Coronary artery (tissue), 2 donors: ENCODE measurements at regions not wholly inside any gene's neighbourhood (a gene's known extent, or its start where the extent isn't known, plus 50 kb on each side); places are given as distances from the start of the nearest gene placed in this dataset.

Experiments used
- DNase-seq: peaks from one replicate; pipeline ENCODE4 v3.0.0-alpha.2; 2017; ENCODE audit warnings: low spot score
- H3K27ac ChIP-seq, 2 donors: fragments of 200-600 bp; sonication (generic); one replicate each; pipeline ENCODE4 v1.5.1; 2016 to 2019
- H3K4me3 ChIP-seq: fragments of 200-600 bp; sonication (generic); 2 replicates; pipeline ENCODE4 v1.5.1; 2016; ENCODE audit warnings: mild to moderate bottlenecking, moderate library complexity
- TF ChIP-seq, protein P1 (sequence below): fragments of 200-600 bp; sonication (generic); IDR thresholded peaks from one replicate; pipeline ENCODE4 v1.5.1; 2019; ENCODE audit warnings: antibody characterized with exemption

DNA sequence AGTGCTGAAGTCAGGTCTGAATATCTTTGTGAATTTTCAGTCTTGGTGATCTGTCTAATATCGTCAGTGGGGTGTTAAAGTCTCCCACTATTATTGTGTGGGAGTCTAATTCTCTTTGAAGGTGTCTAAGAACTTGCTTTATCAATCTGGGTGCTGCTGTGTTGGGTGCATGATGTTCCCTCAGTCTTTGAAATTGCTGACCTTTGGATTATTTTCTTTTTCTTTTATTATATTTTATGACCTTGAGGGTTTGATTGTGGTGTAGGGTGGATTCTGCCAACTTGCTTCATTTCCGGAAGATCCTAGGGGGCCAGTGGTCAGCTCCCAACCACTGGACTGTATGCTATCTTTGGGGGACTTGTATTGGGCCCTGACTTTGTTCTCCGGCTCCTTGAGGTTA lies 415.3 kb downstream of the USP25 start:
- no peak for DNase-seq
- Histone ChIP-seq H3K27ac (no peak overlapping the region), H3K4me3 (no peak overlapping the region)
- TF ChIP-seq, protein P1, sequence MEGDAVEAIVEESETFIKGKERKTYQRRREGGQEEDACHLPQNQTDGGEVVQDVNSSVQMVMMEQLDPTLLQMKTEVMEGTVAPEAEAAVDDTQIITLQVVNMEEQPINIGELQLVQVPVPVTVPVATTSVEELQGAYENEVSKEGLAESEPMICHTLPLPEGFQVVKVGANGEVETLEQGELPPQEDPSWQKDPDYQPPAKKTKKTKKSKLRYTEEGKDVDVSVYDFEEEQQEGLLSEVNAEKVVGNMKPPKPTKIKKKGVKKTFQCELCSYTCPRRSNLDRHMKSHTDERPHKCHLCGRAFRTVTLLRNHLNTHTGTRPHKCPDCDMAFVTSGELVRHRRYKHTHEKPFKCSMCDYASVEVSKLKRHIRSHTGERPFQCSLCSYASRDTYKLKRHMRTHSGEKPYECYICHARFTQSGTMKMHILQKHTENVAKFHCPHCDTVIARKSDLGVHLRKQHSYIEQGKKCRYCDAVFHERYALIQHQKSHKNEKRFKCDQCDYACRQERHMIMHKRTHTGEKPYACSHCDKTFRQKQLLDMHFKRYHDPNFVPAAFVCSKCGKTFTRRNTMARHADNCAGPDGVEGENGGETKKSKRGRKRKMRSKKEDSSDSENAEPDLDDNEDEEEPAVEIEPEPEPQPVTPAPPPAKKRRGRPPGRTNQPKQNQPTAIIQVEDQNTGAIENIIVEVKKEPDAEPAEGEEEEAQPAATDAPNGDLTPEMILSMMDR: no peak

DNA sequence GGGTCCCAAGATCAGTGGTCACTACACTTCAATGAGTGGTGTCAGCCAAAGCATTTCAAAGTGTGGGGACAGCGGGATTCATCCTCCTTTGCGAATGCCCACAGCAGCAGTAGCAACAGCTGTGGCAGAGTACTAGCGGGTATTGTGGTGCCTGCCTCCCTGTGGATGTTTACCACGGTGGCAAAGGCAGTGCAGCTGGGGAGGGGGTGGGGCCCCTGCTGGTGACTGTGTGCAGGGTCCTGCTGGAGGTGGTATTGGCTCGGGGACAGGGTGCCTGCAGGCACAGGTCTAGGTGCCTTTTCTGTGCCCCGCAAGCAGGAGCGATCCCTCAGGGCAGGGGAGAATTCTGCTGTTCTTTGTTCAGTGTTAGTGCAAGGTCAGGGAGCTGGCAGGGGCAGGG lies 415.7 kb downstream of the USP25 start:
- Histone ChIP-seq H3K27ac (no peak overlapping the region), H3K4me3 (no peak overlapping the region)
- TF ChIP-seq, protein P1: no peak
- no peak for DNase-seq

DNA sequence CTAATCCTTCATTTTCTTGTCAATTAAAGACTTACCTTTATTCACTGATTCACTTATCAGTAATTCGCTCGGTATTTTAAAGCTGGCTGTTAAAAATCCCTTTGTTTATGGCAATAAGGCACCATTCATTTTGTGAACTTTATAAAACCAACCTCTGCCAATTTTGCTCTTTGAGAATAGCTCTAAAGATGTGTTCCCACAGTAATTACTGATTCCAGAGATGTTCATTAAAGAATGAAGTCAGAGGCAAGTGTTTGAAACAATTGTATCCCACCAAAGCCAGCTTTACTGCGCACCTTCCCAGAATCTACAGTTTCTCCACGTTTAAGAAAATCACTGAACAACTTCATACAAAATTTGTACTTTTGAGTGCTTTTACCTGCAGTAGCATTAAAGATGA lies 424.5 kb downstream of the USP25 start:
- TF ChIP-seq, protein P1: no peak
- Histone ChIP-seq H3K27ac (no peak overlapping the region), H3K4me3 (no peak overlapping the region)
- no peak for DNase-seq

DNA sequence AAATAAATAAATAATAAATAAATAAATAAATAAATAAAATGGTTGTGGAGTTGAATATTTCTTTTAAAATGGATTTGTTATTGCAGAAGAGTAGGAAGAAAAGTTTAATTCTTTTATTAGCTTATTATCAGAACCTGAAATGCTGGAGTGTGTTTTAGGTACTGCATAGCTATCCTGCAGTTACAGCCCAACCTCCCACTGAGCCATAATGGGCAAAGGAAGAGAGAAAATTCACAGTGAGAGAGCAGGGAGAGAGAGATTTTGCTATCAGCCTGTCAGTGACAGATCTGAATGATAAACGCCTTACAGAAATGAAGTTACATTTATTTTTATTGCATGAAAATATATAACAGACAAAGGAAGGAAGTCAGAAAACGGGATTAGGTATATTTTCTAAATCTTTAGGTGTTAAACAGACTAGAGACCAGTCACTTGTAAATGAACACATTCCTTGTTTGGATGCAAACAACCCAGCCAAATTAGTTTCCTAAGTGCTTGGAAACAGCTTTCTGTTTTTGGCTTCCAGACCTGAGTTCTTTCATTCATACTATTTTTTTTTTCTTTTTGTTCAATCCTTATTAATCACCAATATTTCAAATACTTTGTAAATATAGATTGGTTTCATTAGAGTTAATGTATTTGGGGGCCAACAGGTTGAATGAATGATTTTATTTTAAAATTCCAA lies 425.3 kb downstream of the USP25 start:
- TF ChIP-seq, protein P1: no peak
- no peak overlapping the region for H3K27ac ChIP-seq
- DNase-seq: no peak
- no peak overlapping the region for H3K4me3 ChIP-seq

DNA sequence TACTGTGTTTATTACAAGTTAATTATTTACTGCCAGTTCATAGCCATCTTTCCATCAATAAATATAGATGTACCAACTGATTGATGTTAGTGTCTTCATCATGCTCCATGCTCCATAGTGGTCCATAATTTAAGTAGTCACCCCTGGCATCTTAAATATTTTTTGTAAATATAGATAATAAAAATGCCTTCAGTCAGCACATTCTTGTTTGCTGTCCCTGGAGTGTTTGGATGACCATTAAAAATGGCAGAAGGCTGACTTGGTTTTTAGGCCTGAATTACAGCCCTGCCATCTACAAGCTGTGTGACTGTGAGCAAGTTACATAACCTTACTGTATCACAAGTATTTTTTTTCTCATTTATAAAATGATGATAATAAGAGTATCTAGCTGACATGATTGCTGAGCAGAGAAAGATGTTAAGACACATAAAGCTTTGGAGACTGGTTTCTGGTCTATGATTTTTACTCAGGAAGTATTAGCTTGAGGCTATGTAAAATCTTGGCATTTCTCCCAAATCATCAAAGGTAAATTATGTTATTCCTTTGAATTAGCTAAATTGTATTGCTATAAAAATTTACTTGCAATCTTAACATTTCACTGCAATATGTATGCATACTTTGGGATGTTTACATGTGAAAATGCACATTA lies 427.2 kb downstream of the USP25 start:
- no peak for DNase-seq
- no peak overlapping the region for H3K27ac ChIP-seq
- TF ChIP-seq, protein P1: no peak
- no peak overlapping the region for H3K4me3 ChIP-seq

DNA sequence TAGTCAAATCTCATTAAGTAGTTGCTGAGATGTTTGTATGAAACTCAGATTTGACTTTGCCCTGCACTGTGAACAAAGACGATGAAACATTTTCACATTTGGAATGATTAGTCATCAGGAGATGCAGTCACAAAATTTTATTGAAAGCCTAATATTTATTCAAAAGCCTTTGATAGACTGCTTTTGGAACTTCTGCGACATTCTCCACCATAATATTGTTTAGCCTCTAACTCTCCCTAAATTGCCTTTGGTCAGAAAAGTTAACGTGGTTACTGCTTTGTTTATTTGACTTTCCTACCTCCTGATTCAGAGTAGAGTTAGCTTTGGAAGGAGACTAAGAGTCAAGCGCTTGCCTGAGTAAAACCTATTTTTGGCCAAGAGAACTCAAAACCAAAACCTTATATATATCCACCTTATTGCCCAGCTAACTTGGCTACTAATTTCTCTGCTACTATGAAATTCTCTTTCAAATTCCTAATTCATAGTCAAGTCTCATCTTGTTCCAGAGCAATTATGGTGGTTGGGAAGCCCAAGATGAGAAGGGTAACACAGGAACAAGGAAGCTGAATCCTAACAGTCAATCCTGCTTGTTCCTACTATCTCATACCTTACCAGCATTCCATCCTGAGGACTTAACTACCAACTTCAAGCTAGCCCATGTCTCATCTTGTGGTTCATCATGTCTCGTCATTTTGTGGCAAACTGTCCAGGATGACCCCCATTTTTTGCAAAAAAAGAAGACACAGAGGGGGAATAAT lies 429.6 kb downstream of the USP25 start:
- H3K27ac ChIP-seq: no peak overlapping the region

More for the DNA sequence above, 429.6 kb downstream of the USP25 start:
- DNase-seq: no peak
- H3K4me3 ChIP-seq: no peak overlapping the region
- TF ChIP-seq, protein P1: no peak
